B cell (primary cell): ENCODE measurements at regions not wholly inside any gene's neighbourhood (a gene's known extent, or its start where the extent isn't known, plus 50 kb on each side); places are given as distances from the start of the nearest gene placed in this dataset.

ENCODE experiments used
- ATAC-seq: fragments of 200-7000 bp; cut with Tn5 transposase; one replicate; pipeline ENCODE4 v1.10.0; 2021; ENCODE audit warnings: low read depth, mild to moderate bottlenecking, moderate number of reproducible peaks, moderate library complexity
- CTCF ChIA-PET: fragments of 350-600 bp; sonication (Branson Sonifier 250); formaldehyde crosslinking; loops from one replicate; lab custom pipeline; 2021; ENCODE audit warnings: antibody characterized with exemption, inconsistent platforms; lab: Charles Lee
- POLR2A ChIA-PET: fragments of 350-600 bp; sonication (Branson Sonifier 250); formaldehyde crosslinking; loops from one replicate; lab custom pipeline; 2021; ENCODE audit warnings: antibody characterized with exemption; lab: Charles Lee
- DNase-seq: peaks from one replicate; pipeline ENCODE4 v3.0.0; 2013
- H2AFZ ChIP-seq: 2 replicates; pipeline ENCODE4 v1.6.1; 2012; ENCODE audit warnings: mild to moderate bottlenecking, low read depth, low read length; ENCODE audit not compliant: insufficient read depth, poor library complexity, severe bottlenecking
- H3K27ac ChIP-seq, 2 donors: 1 replicate in 1 of 2; 2 replicates in 1 of 2; pipeline ENCODE4 v1.5.1; 2012 to 2013; ENCODE audit warnings: low read length in 2 of 2, mild to moderate bottlenecking in 2 of 2, moderate library complexity in 1 of 2
- H3K27me3 ChIP-seq, 4 experiments: fragments of 200-600 bp in 1 of 4; sonication (generic) in 1 of 4; replicated peaks in 1 of 4; 1 replicate in 2 of 4; 2 replicates in 2 of 4; pipeline versions ENCODE4 v1.6.1 to v1.7.0; 2013 to 2016; ENCODE audit warnings: low read length in 3 of 4, mild to moderate bottlenecking in 2 of 4, mixed read lengths in 1 of 4, moderate library complexity in 1 of 4; ENCODE audit not compliant: insufficient read depth in 4 of 4, control insufficient read depth in 3 of 4; ENCODE audit errors: control extremely low read depth in 1 of 4
- H3K36me3 ChIP-seq, 2 experiments: replicated peaks in 1 of 2; 1 replicate in 1 of 2; 2 replicates in 1 of 2; pipeline versions ENCODE4 v1.6.1 to v1.7.1; 2013; ENCODE audit warnings: low read length in 1 of 2; ENCODE audit not compliant: insufficient read depth in 2 of 2, control insufficient read depth in 1 of 2; ENCODE audit errors: control extremely low read depth in 1 of 2, extremely low read depth in 1 of 2
- H3K4me1 ChIP-seq, 2 donors: fragments of 200-600 bp in 1 of 2; sonication (generic) in 1 of 2; 1 replicate in 1 of 2; 2 replicates in 1 of 2; pipeline versions ENCODE4 v1.5.1 to v1.6.1; 2013 to 2017; ENCODE audit warnings: low read length in 2 of 2; ENCODE audit not compliant: control insufficient read depth in 2 of 2, insufficient read depth in 2 of 2
- H3K4me2 ChIP-seq: replicated peaks from 2 replicates; pipeline ENCODE3; 2012; ENCODE audit warnings: mild to moderate bottlenecking, low read depth, low read length; ENCODE audit not compliant: poor library complexity, severe bottlenecking
- H3K4me3 ChIP-seq, 5 experiments: fragments of 200-600 bp in 1 of 5; sonication (generic) in 1 of 5; 1 replicate in 3 of 5; 2 replicates in 2 of 5; pipeline versions ENCODE4 v1.5.1 to v1.7.0; 2011 to 2016; ENCODE audit warnings: low read length in 4 of 5, mild to moderate bottlenecking in 4 of 5, low read depth in 2 of 5, control low read depth in 1 of 5, moderate library complexity in 1 of 5; ENCODE audit not compliant: insufficient read depth in 1 of 5; ENCODE audit errors: control extremely low read depth in 1 of 5, extremely low read depth in 1 of 5
- H3K79me2 ChIP-seq: fragments of 200-600 bp; sonication (generic); one replicate; pipeline ENCODE4 v1.6.0; 2016; ENCODE audit warnings: low read length; ENCODE audit not compliant: control insufficient read depth, insufficient read depth
- H3K9ac ChIP-seq: fragments of 200-600 bp; sonication (generic); 2 replicates; pipeline ENCODE4 v1.6.1; 2017; ENCODE audit warnings: mild to moderate bottlenecking, low read length, moderate library complexity
- H3K9me3 ChIP-seq, 3 donors: one replicate each; pipeline versions ENCODE4 v1.6.1 to v1.7.1; 2013; ENCODE audit warnings: low read length in 2 of 3; ENCODE audit not compliant: control insufficient read depth in 2 of 3, insufficient read depth in 1 of 3; ENCODE audit errors: control extremely low read depth in 1 of 3
- H4K20me1 ChIP-seq: 2 replicates; pipeline ENCODE4 v1.6.0; 2012; ENCODE audit warnings: mild to moderate bottlenecking, low read length; ENCODE audit not compliant: insufficient read depth, control insufficient read depth, poor library complexity, severe bottlenecking
- H3K27ac Mint-ChIP-seq: one replicate; pipeline ENCODE4 v1.8.0; 2021; ENCODE audit warnings: mixed read lengths
- H3K27me3 Mint-ChIP-seq: one replicate; pipeline ENCODE4 v1.8.0; 2021; ENCODE audit warnings: mixed read lengths
- H3K4me1 Mint-ChIP-seq: one replicate; pipeline ENCODE4 v1.8.0; 2021; ENCODE audit warnings: mixed read lengths
- H3K4me3 Mint-ChIP-seq: one replicate; pipeline ENCODE4 v1.8.0; 2021; ENCODE audit warnings: mixed read lengths
- H3K9me3 Mint-ChIP-seq: one replicate; pipeline ENCODE4 v1.8.0; 2022; ENCODE audit warnings: mixed read lengths; ENCODE audit not compliant: insufficient read depth
- CTCF ChIP-seq: fragments of 200-600 bp; IDR thresholded peaks from one replicate; pipeline ENCODE4 v1.8.0; 2022; ENCODE audit warnings: antibody characterized with exemption, mild to moderate bottlenecking
- EZH2 ChIP-seq: IDR thresholded peaks from 2 replicates; pipeline ENCODE4 v1.6.1; 2012; ENCODE audit warnings: borderline replicate concordance, low read depth, mild to moderate bottlenecking, moderate library complexity, low read length; ENCODE audit not compliant: insufficient read depth, poor library complexity, severe bottlenecking
- WGBS: methylation state at CpG from one replicate; pipeline ENCODE4 v1.1.5; 2013; ENCODE audit warnings: missing lambda C conversion rate; ENCODE audit not compliant: insufficient coverage; 5-methylcytosine and 5-hydroxymethylcytosine counted together
- intact Hi-C: fragments of 100-400 bp; cut with micrococcal nuclease; formaldehyde crosslinking; loops from one replicate; pipeline ENCODE4 v1.10.0; 2022

DNA sequence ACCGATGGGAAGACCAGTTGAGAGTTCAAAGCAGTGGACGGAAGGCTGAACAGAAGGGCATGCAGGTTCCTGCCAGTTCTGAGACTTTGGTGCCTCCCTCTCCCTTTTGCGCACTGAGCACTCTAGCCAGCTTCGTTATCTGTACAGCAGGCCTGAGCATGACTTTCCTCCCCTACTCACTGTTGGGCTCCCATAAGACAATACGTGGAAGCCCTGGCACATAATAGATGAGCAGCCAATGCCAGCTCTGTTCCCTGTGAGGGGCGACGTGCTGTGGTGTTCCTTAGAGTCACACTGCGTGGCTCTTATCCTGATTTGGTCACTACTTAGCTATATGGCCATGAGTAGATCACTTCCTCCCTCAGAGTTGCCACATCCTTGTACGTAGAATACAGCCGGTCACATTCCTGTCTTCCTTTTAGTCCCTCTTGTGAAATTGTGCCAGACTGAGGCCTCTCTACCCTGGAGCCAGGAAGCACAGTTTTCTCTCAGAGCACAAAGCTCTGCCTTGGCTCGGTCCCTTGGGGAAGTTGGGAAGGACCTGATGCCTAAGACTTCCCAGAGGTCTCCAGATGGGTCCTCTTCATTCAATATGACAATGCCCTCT is 160.4 kb upstream of the MAMLD1 start:
- Mint-ChIP-seq H3K27me3 (no peaks in the 10 kb centered on the region), H3K4me1 (no peaks in the 10 kb centered on the region), H3K27ac (no peak overlapping the region), H3K9me3 (no peaks in the 10 kb centered on the region), H3K4me3 (no peak overlapping the region)
- no peaks in the 10 kb centered on the region for H3K4me1 ChIP-seq
- no peak overlapping the region for H3K27ac ChIP-seq
- H3K9ac ChIP-seq, result no peak overlapping the region
- WGBS, result 93% methylated on average over 8 of the region's 11 CpGs
- ChIA-PET CTCF (no interaction called here), POLR2A (interaction anchor here (0.6 kb wide), 1 partner anchor 491 kb away, joined by 3 read pairs; no protein-coding TSS in a partner anchor)
- no peaks in the 10 kb centered on the region for H3K79me2 ChIP-seq
- no peaks in the 10 kb centered on the region for H3K36me3 ChIP-seq
- H3K4me3 ChIP-seq, result no peak overlapping the region
- TF ChIP-seq CTCF, result no peak
- TF ChIP-seq EZH2, result no peak
- intact Hi-C loops, result no loop called here
- H4K20me1 ChIP-seq, result no peaks in the 10 kb centered on the region
- no peak overlapping the region for H2AFZ ChIP-seq
- H3K4me2 ChIP-seq, result no peak overlapping the region
- no peaks in the 10 kb centered on the region for H3K27me3 ChIP-seq
- no peak for ATAC-seq
- H3K9me3 ChIP-seq, result no peaks in the 10 kb centered on the region
- DNase-seq, result no peak

DNA sequence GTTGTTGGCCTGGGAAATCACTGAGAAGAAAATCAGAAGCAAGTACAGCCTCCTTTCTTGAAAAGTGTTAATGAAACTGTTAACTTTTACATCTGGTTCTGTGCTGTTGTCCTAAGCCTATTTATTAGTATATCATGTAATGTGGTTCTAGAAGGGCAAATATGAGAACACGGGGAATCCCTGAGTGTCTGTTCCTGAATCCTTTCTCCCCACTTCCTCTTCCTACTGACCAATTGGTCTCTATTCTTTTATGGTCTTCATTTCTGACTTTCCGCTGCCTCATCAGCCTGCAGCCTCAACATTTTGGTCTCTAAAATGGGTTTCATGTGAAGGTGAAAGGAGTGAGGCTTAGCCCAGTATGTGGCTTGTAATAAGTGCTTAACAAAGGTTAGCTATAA is 159.9 kb upstream of the MAMLD1 start:
- Histone ChIP-seq H3K27me3 (no peaks in the 10 kb centered on the region), H3K4me2 (no peak overlapping the region), H3K9me3 (no peaks in the 10 kb centered on the region), H2AFZ (no peak overlapping the region), H3K4me3 (no peak overlapping the region), H3K27ac (no peak overlapping the region), H3K9ac (no peak overlapping the region), H3K79me2 (no peaks in the 10 kb centered on the region), H3K36me3 (no peaks in the 10 kb centered on the region), H3K4me1 (no peaks in the 10 kb centered on the region), H4K20me1 (no peaks in the 10 kb centered on the region)
- H3K27me3 Mint-ChIP-seq, result no peaks in the 10 kb centered on the region
- no peaks in the 10 kb centered on the region for H3K4me1 Mint-ChIP-seq
- WGBS, result no CpG with 5 or more reads among the region's 2 CpGs
- ATAC-seq, result no peak
- no peak overlapping the region for H3K4me3 Mint-ChIP-seq
- no peak for TF ChIP-seq CTCF
- no peak for TF ChIP-seq EZH2
- intact Hi-C loops, result no loop called here
- H3K27ac Mint-ChIP-seq, result no peak overlapping the region
- H3K9me3 Mint-ChIP-seq, result no peaks in the 10 kb centered on the region
- CTCF ChIA-PET, result no interaction called here
- no peak for DNase-seq
- POLR2A ChIA-PET, result interaction anchor here (0.6 kb wide), 1 partner anchor 491 kb away, joined by 3 read pairs; no protein-coding TSS in a partner anchor
